AG09319 (cell line): ENCODE measurements at regions not wholly inside any gene's neighbourhood (a gene's known extent, or its start where the extent isn't known, plus 50 kb on each side); places are given as distances from the start of the nearest gene placed in this dataset.
"Not testable (repeated sequence)": the region's sequence is repeated elsewhere in the genome, so short reads cannot be mapped to it uniquely, and the experiment has no call there.

Source experiments
- DNase-seq: peaks from one replicate; pipeline ENCODE4 v3.0.0-alpha.2; 2010; ENCODE audit warnings: low read depth; ENCODE audit errors: extremely low read depth
- CTCF ChIP-seq: IDR thresholded peaks from 2 replicates; pipeline ENCODE4 v1.5.1; 2011; ENCODE audit warnings: low read depth, mild to moderate bottlenecking, inconsistent platforms, low read length, moderate library complexity

GRCh38 chr16:13359835-13360234 lies 458.4 kb downstream of the SHISA9 start:
- DNase-seq = no peak
- no peak for TF ChIP-seq CTCF

- DNase-seq = no peak
Observed at GRCh38 chr16:13372421-13372820, 471.0 kb downstream of the SHISA9 start.

GRCh38 chr16:13376174-13376573 lies 474.8 kb downstream of the SHISA9 start:
- no peak for DNase-seq
- TF ChIP-seq CTCF = no peak

More at GRCh38 chr16:13372421-13372820, 471.0 kb downstream of the SHISA9 start:
- no peak for TF ChIP-seq CTCF

GRCh38 chr16:13377143-13377542 lies 475.7 kb downstream of the SHISA9 start:
- DNase-seq = no peak
- no peak for TF ChIP-seq CTCF

GRCh38 chr16:13378151-13378550 lies 476.8 kb downstream of the SHISA9 start:
- no peak for DNase-seq

GRCh38 chr16:13379266-13379665 lies 477.9 kb downstream of the SHISA9 start:
- no peak for DNase-seq
- TF ChIP-seq CTCF = no peak

More at GRCh38 chr16:13378151-13378550, 476.8 kb downstream of the SHISA9 start:
- TF ChIP-seq CTCF = no peak

GRCh38 chr16:13385156-13386040 lies 484.0 kb downstream of the SHISA9 start:
- not testable (repeated sequence) for DNase-seq
